CD4-positive, alpha-beta T cell treated with Interleukin-17A for 4 hours (primary cell): ENCODE measurements at regions not wholly inside any gene's neighbourhood (a gene's known extent, or its start where the extent isn't known, plus 50 kb on each side); places are given as distances from the start of the nearest gene placed in this dataset.

Experiments
- DNase-seq: peaks from one replicate; pipeline ENCODE4 v3.0.0-alpha.2; 2020; ENCODE audit warnings: mixed read lengths

DNA sequence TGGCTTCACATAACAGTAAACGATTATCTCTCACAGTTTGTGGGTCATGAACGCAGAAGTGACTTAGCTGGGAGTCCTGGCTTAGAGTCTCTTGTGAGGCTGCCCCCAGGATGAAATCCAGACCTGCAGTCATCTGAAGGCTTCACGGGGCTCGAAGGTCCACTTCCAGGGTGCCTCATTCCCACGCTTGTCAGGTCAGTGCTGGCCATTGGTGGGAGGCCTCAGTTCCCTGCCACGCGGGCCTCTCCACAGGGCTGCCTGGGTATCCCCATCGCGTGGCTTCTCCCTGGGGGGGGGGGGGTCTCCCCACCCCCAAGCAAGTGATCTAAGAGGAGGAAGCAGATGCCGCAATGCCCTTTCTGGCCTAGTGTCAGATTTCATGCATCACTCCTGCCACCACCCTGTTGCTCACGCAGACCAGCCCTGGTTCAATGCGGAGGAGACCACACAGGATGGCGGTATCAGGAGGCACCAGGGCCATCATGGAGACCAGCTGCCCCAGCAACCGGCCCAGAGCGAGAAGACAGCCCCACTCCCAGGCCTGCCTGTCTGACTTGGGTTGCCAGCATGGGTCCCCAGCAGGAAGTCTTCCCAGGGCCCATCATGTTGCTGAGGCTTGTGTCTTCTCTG is 77.3 kb upstream of the CDH5 start:
- DNase-seq: no peak

DNA sequence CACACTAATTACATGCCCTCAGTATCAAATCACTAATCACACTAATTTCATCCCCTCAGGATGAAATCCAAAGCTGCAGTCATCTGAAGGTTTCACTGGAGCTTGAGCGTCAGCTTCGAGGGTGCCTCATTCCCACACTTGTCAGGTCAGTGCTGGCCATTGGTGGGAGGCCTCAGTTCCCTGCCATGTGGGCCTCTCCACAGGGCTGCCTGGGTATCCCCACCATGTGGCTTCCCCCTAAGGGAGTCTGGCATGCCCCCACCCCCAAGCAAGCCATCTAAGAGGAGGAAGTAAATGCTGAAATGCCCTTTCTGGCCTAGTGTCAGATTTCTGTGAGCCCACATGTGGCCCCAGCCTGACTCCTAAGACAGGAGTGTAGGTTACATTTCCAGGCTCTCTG is 78.6 kb upstream of the CDH5 start:
- no peak for DNase-seq

GRCh38 chr16:66287416-66287815 is 79.1 kb upstream of the CDH5 start:
- DNase-seq: no peak

DNA sequence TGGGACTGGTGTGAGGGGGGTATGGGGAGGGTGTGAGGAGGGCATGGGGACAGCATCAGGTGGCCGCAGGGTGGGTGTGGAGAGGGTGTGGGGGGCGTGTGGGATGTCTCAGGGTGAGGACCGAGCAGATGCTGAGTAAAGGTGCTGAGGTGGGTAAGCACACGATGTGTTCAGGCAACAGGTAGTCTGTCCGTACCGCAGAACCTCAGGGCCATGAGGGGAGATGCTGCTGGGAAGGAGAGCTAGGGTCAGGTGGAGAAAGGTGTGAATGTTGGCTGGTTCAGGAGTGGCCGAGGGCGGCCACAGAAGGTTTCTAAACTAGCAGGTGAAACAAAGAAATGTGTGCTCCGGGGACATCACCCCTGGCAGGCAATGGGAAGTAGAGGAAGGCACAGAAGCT is 80.0 kb upstream of the CDH5 start:
- no peak for DNase-seq

- no peak for DNase-seq
Measured at GRCh38 chr16:66278604-66279262, 87.8 kb upstream of the CDH5 start.

DNA sequence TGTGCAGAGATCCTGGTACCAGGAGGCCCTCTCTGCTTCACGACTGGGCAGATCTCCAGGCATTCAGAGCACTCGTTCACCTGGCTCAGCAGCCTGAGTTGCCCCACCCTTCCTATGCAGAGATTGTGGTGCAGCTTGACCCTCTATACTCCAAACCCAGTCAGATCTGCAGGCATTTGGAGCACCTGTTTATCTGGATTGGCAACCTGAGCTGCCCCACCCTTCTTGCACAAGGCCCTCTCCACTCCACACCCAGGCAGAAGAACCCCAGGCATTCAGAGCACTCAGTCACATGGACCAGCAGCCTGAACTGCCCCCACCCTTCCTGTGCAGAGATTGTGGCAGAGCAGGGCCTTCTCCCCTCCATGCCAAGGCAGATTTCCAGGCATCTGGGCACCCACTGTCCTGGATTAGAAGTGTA is 88.4 kb upstream of the CDH5 start:
- no peak for DNase-seq

DNA sequence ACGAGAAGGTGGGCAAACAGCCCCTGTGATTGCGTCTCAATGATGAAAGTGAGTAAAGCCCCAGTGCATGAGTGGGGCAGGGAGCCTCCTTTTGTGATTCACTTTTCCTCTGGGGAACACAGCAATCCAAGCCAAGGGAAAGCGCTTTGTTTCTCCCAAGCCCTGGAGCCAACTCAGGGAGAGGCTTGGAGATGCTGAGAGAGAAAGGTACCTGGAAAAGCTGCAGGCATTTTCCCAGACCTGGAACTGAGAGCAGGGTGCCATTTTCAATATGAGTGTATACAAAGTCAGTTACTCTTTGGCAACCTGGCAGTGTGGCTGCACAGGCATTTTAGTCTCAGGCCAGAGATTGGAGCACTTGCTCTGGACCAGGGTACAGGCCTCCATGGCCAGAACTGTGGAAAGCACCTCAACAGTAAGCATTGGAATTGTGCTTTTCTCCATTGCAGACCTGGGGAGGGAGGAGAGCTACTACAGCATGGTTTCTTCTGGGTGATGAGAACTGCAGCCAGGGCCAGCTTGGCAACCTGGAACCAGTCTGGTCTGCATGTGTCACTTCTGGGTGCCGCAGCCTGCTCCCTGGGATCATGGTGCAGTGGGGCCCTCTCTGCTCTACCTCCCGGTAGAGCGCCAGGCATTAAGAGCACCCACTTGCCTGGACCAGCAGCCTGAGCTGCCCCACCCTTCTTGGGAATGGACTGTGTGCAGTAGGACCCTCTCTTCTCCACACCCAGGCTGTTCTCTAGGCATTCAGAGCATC is 89.0 kb upstream of the CDH5 start:
- no peak for DNase-seq

GRCh38 chr16:66275775-66276428 is 90.6 kb upstream of the CDH5 start:
- DNase-seq: no peak

- DNase-seq: no peak
Measured at GRCh38 chr16:66274335-66275110, 92.0 kb upstream of the CDH5 start.

DNA sequence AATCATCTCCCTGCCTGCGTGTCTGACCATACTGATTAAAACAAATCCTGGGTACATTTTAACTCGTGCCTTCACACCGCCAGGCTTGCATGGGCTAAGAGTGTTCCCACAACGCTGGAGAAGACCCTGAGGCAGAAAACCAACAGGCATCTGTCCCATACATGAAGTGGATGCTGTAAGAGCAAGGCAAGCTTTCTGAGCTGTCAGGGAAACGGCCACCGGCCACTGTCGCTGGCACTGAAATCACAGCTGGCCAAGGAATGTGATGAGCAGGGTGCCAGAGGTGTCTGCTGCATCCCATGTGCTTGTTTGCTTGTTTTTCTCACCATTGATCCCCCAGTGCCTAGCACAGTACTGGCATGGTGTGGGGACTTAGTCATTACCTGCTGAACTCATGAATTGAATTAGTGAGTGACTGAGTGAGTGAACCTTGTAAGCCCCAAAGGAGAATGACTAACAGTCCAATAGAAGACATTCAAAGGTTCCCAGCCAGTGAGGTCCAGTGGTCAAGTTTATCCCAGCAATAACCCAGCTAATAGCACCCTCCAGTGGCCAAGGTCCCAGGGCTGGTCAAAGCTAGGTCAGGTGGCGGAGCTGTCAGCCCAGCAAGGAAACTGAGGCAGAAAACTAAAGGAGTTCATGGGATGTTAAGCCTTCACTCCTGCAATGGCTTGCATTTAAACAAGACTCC is 92.7 kb upstream of the CDH5 start:
- DNase-seq: no peak

DNA sequence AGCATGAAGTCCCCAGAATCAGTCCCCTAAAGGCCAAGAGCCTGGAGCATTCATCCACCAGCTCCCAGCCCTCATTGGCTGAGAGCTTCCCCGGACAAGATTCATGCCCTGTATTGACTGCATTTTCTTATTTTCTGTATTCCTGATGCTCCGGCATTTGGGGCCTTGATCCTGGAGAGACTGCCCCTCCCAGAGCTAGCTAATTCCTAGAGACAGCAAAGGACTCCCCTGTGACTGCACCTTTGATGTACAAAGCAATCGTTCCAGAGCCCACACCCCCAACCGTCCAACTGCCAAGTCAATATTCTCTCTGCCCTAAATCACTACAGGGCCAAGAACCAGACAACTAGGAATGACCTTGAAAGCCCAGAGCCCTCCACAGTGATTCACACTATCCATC is 93.4 kb upstream of the CDH5 start:
- no peak for DNase-seq

- no peak for DNase-seq
Measured at GRCh38 chr16:66272461-66272860, 94.0 kb upstream of the CDH5 start.

GRCh38 chr16:66271074-66272060 is 95.1 kb upstream of the CDH5 start:
- DNase-seq: no peak

DNA sequence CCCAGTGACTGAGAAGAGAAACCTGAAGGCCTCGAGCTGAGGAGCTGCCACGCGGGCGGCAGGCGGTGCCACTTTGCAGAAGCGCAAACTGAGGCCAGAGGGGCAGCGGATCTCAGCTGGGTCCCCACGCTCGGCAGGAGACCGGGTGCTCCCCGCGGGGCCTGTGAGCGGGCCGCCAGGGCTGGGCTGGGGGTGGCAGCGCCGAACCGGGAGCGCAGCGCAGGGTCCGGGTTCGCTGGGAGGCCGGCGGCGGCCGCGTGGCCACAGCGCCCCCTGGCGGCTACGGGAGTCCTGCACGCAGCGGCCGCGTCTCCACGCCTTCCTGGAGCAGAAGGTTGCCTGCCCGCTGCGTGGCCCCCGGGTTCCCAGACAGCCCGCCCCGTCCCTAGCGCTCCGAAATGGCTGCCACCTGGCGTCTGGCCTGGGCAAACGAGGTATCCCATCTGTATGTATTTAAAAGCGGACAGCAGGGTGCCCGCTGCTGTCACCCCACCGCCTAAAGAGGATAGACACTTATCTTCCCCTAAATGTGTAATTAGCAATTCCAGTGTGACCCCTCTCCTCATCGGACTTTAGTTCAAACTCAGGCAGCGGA is 96.1 kb upstream of the CDH5 start:
- DNase-seq: peak; percentile 58

- no peak for DNase-seq
Measured at GRCh38 chr16:66269617-66270332, 96.7 kb upstream of the CDH5 start.

DNA sequence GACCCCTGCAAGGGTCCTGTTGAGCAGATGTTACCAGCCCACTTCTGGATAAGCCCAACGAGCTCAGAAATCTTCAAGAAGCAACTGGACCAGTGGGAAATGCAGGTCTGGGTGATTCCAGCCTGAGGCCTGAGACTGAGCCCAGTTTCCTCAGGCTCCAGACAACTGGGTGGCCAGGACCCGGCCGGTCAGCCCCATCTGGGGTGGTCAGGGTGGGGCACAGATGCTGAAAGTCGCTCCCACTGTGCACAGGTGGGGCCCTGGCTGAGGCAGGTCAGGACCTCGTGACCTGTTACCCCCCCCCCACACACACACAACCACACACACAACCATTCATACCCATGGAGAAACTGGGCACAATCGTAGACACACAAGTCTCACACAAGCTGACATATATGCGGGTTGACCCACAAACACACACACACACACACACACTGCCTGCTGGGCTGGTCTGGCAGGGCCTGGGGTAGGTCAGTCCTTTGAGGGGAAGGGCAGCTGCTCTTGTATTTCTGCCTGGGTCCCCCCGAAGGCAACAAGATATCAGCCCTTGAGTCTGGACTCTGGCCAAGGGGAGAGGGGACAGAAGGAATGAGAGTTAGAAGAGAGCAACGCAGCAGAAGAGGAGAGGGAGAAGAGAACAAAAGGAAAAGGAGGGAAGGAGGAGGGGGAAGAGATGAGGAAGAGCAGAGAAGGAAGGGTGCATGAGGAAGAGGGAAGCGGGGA is 99.0 kb upstream of the CDH5 start:
- DNase-seq: no peak

- no peak for DNase-seq
Measured at GRCh38 chr16:66266436-66267291, 99.8 kb upstream of the CDH5 start.

DNA sequence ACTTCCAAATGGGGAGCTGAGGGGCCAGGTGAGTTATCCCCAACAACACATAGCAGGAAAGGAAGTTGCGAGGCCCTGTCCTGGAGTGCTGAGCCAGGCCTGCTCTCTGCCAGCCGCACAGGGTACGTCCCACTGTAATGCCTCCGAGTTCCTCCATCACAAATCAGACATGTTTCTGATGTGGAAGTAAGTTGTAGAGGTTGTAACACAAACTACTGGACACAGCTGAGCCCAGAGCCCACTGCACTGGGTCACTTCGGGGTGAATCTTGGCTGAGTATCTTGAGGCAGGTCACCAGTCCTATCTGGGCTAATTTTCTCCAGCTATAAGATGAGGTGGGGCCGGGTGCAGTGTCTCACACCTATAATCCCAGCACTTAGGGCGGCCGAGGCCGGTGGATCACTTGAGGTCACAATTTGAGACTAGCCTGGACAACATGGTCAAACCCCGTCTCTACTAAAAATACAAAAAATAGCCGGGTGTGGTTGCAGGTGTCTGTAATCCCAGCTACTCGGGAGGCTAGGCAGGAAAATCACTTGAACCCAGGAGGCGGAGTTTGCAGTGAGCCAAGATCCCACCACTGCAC is 100.8 kb upstream of the CDH5 start:
- DNase-seq: no peak
